Activated CD8-positive, alpha-beta T cell treated with anti-CD3 and anti-CD28 coated beads for 36 hours (primary cell): ENCODE measurements at regions not wholly inside any gene's neighbourhood (a gene's known extent, or its start where the extent isn't known, plus 50 kb on each side); places are given as distances from the start of the nearest gene placed in this dataset.

ENCODE experiments used
- ATAC-seq: fragments of 200-7000 bp; cut with Tn5 transposase; one replicate; pipeline ENCODE4 v1.10.0; 2021; ENCODE audit warnings: mild to moderate bottlenecking, moderate library complexity
- CTCF ChIA-PET: fragments of 350-600 bp; sonication (Branson Sonifier 250); formaldehyde crosslinking; loops from one replicate; lab custom pipeline; 2021; ENCODE audit warnings: antibody characterized with exemption; lab: Charles Lee
- POLR2A ChIA-PET: fragments of 350-600 bp; sonication (Branson Sonifier 250); formaldehyde crosslinking; loops from one replicate; lab custom pipeline; 2021; ENCODE audit warnings: antibody characterized with exemption; lab: Charles Lee
- DNase-seq: peaks from one replicate; pipeline ENCODE4 v3.0.0-alpha.2; 2020
- H3K27ac Mint-ChIP-seq: one replicate; pipeline ENCODE4 v1.8.0; 2021; ENCODE audit warnings: mild to moderate bottlenecking, mixed read lengths
- H3K27me3 Mint-ChIP-seq: one replicate; pipeline ENCODE4 v1.8.0; 2021; ENCODE audit warnings: mixed read lengths
- H3K36me3 Mint-ChIP-seq: one replicate; pipeline ENCODE4 v1.8.0; 2021; ENCODE audit warnings: low read depth, mixed read lengths
- H3K4me1 Mint-ChIP-seq: one replicate; pipeline ENCODE4 v1.8.0; 2021; ENCODE audit warnings: low read depth, mixed read lengths
- H3K4me3 Mint-ChIP-seq: one replicate; pipeline ENCODE4 v1.8.0; 2021; ENCODE audit warnings: mild to moderate bottlenecking, moderate library complexity, mixed read lengths
- H3K9me3 Mint-ChIP-seq: one replicate; pipeline ENCODE4 v1.8.0; 2021; ENCODE audit warnings: mixed read lengths
- intact Hi-C: fragments of 100-400 bp; cut with micrococcal nuclease; formaldehyde crosslinking; loops from one replicate; pipeline ENCODE4 v1.10.0; 2022
- TF ChIP-seq, protein P1 (sequence below): fragments of 200-600 bp; IDR thresholded peaks from one replicate; pipeline ENCODE4 v1.8.0; 2022; ENCODE audit warnings: antibody characterized with exemption, mild to moderate bottlenecking

GRCh38 chr20:10790013-10790412 is 116.2 kb upstream of the JAG1 start:
- H3K27ac Mint-ChIP-seq, result no peak overlapping the region
- intact Hi-C loops, result no loop called here
- H3K4me1 Mint-ChIP-seq, result no peaks in the 10 kb centered on the region
- no peak overlapping the region for H3K4me3 Mint-ChIP-seq
- no peaks in the 10 kb centered on the region for H3K36me3 Mint-ChIP-seq
- ChIA-PET CTCF (no interaction called here), POLR2A (no interaction called here)
- no peak for DNase-seq
- H3K9me3 Mint-ChIP-seq, result no peaks in the 10 kb centered on the region
- ATAC-seq, result no peak
- peaks cover 4% of the 10 kb centered on the region for H3K27me3 Mint-ChIP-seq
- TF ChIP-seq, protein P1, sequence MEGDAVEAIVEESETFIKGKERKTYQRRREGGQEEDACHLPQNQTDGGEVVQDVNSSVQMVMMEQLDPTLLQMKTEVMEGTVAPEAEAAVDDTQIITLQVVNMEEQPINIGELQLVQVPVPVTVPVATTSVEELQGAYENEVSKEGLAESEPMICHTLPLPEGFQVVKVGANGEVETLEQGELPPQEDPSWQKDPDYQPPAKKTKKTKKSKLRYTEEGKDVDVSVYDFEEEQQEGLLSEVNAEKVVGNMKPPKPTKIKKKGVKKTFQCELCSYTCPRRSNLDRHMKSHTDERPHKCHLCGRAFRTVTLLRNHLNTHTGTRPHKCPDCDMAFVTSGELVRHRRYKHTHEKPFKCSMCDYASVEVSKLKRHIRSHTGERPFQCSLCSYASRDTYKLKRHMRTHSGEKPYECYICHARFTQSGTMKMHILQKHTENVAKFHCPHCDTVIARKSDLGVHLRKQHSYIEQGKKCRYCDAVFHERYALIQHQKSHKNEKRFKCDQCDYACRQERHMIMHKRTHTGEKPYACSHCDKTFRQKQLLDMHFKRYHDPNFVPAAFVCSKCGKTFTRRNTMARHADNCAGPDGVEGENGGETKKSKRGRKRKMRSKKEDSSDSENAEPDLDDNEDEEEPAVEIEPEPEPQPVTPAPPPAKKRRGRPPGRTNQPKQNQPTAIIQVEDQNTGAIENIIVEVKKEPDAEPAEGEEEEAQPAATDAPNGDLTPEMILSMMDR, result no peak

DNA sequence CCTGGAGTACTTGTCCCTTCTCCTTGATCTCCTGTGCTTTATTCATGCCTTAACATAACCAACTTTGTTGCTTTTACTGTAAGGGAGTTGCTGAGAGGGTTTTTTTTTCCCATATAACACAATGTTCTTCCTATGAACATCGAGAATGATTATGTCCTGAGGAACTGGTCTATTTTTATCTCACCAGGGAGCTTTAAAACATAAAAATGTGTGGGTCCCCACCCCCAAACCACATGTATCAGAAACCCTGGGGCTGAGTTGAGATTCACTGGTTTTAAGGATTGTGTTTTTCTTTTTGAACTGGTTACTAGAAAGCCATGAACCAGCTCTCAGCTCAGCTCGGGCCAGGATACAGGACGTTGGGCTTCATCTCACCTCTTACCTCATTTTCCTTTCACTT is 118.5 kb upstream of the JAG1 start:
- H3K9me3 Mint-ChIP-seq, result no peaks in the 10 kb centered on the region
- ChIA-PET POLR2A (no interaction called here), CTCF (no interaction called here)
- TF ChIP-seq, protein P1, result no peak
- H3K4me3 Mint-ChIP-seq, result no peak overlapping the region
- no peaks in the 10 kb centered on the region for H3K4me1 Mint-ChIP-seq
- DNase-seq, result no peak
- no peak overlapping the region for H3K27ac Mint-ChIP-seq
- intact Hi-C loops, result no loop called here
- no peak for ATAC-seq
- no peaks in the 10 kb centered on the region for H3K36me3 Mint-ChIP-seq
- peaks cover 2% of the 10 kb centered on the region for H3K27me3 Mint-ChIP-seq

DNA sequence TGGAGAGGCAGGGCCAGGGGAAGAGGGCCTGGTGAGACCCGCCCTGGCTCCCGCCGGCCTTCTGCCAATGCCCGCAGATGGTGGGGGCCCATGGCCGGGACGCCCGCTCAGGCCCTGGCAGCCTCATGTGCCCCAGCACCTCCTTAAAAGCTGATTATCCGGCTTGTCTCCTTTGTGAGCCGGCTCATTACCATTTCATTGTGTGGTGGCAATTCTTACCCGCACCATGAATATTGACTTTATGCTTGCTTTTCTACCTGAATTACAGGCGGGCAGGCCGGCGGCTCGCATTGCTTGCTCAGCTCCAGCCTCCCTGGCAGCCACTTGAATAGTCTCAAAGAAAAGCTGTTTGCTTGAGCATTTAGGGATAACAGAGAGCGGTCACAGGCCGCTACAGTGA is 120.0 kb upstream of the JAG1 start:
- ChIA-PET CTCF (no interaction called here), POLR2A (no interaction called here)
- H3K36me3 Mint-ChIP-seq, result no peaks in the 10 kb centered on the region
- ATAC-seq, result no peak
- no peak overlapping the region for H3K27ac Mint-ChIP-seq
- no peak overlapping the region for H3K4me3 Mint-ChIP-seq
- no peak for DNase-seq
- no peaks in the 10 kb centered on the region for H3K9me3 Mint-ChIP-seq
- TF ChIP-seq, protein P1, result no peak
- no peaks in the 10 kb centered on the region for H3K4me1 Mint-ChIP-seq
- intact Hi-C loops, result no loop called here
- H3K27me3 Mint-ChIP-seq, result peaks cover 2% of the 10 kb centered on the region

DNA sequence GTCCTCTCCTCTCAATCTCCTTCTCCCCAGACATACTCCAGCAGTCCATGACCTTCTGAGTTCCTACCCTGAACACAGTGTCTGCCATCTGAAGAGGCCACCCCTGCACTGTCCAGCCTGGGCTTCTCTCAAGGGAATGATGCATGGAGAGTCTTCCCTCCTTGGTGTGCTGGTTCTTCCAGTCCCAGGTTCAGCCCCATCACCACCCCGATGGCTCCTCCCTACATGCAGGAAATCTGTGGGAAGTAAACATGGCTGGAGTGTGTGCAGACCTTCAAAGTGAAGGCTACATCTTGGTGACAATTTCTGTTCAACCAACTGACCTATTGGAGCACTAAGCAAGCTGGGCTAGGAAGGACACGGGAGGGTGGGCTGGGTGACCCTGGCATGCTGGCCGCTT is 121.0 kb upstream of the JAG1 start:
- no peak for DNase-seq
- POLR2A ChIA-PET, result no interaction called here
- H3K4me3 Mint-ChIP-seq, result no peak overlapping the region
- peaks cover 2% of the 10 kb centered on the region for H3K27me3 Mint-ChIP-seq
- TF ChIP-seq, protein P1, result no peak
- CTCF ChIA-PET, result no interaction called here
- no peak for ATAC-seq
- no peaks in the 10 kb centered on the region for H3K9me3 Mint-ChIP-seq
- H3K36me3 Mint-ChIP-seq, result no peaks in the 10 kb centered on the region
- H3K27ac Mint-ChIP-seq, result no peak overlapping the region
- no peaks in the 10 kb centered on the region for H3K4me1 Mint-ChIP-seq
- intact Hi-C loops, result no loop called here

GRCh38 chr20:10795286-10796026 is 121.7 kb upstream of the JAG1 start:
- no peak for DNase-seq
- POLR2A ChIA-PET, result no interaction called here
- CTCF ChIA-PET, result no interaction called here
- H3K9me3 Mint-ChIP-seq, result no peaks in the 10 kb centered on the region
- H3K27me3 Mint-ChIP-seq, result peaks cover under 1% of the 10 kb centered on the region
- TF ChIP-seq, protein P1, result no peak
- no peak overlapping the region for H3K27ac Mint-ChIP-seq
- no peak overlapping the region for H3K4me3 Mint-ChIP-seq
- H3K36me3 Mint-ChIP-seq, result no peaks in the 10 kb centered on the region
- no peak for ATAC-seq
- intact Hi-C loops, result no loop called here
- H3K4me1 Mint-ChIP-seq, result no peaks in the 10 kb centered on the region
